Kidney (tissue), 13 donors: ENCODE measurements at regions not wholly inside any gene's neighbourhood (a gene's known extent, or its start where the extent isn't known, plus 50 kb on each side); places are given as distances from the start of the nearest gene placed in this dataset.
"Not testable (repeated sequence)": the region's sequence is repeated elsewhere in the genome, so short reads cannot be mapped to it uniquely, and the experiment has no call there.

ENCODE experiments used
- DNase-seq, 5 donors: peaks; one replicate each; pipeline ENCODE4 v3.0.0-alpha.2; 2013 to 2020
- FAIRE-seq: peaks from 2 replicates; lab custom pipeline; 2012; peaks lifted over from hg19 to GRCh38; lab: Jason Lieb, UNC
- H3K27ac ChIP-seq, 2 donors: one replicate each; pipeline ENCODE4 v1.7.0; 2013; ENCODE audit warnings: low read depth in 2 of 2, low read length in 2 of 2, inconsistent platforms in 1 of 2
- H3K27me3 ChIP-seq: one replicate; pipeline ENCODE4 v1.7.1; 2013; ENCODE audit warnings: low read length, inconsistent platforms; ENCODE audit not compliant: control insufficient read depth, insufficient read depth
- H3K36me3 ChIP-seq, 3 donors: one replicate each; pipeline versions ENCODE4 v1.7.0 to v1.7.1; 2013; ENCODE audit warnings: low read length in 3 of 3, control low read depth in 1 of 3, inconsistent platforms in 1 of 3; ENCODE audit not compliant: insufficient read depth in 3 of 3, control insufficient read depth in 2 of 3
- H3K4me1 ChIP-seq, 3 donors: one replicate each; pipeline versions ENCODE4 v1.7.0 to v1.7.1; 2013; ENCODE audit warnings: low read length in 3 of 3, inconsistent platforms in 1 of 3, low read depth in 1 of 3; ENCODE audit not compliant: control insufficient read depth in 2 of 3, insufficient read depth in 2 of 3
- H3K4me3 ChIP-seq, 3 donors: one replicate each; pipeline versions ENCODE4 v1.7.0 to v1.8.1; 2013; ENCODE audit warnings: low read length in 3 of 3, control low read depth in 1 of 3, inconsistent platforms in 1 of 3
- H3K9ac ChIP-seq, 3 donors: one replicate each; pipeline versions ENCODE4 v1.7.0 to v1.7.1; 2013; ENCODE audit warnings: low read length in 3 of 3, control low read depth in 1 of 3, inconsistent platforms in 1 of 3
- H3K9me3 ChIP-seq, 3 donors: one replicate each; pipeline versions ENCODE4 v1.7.0 to v1.7.1; 2013; ENCODE audit warnings: low read length in 3 of 3, control low read depth in 1 of 3, inconsistent platforms in 1 of 3; ENCODE audit not compliant: control insufficient read depth in 2 of 3, insufficient read depth in 1 of 3
- intact Hi-C: fragments of 100-400 bp; cut with DNase I; formaldehyde crosslinking; loops from one replicate; pipeline ENCODE4 v1.11.1; 2022
- TF ChIP-seq, protein P1 (sequence below): IDR thresholded peaks from 3 replicates; pipeline ENCODE4 v1.5.1; 2012; ENCODE audit warnings: mild to moderate bottlenecking, moderate library complexity, borderline replicate concordance; ENCODE audit not compliant: insufficient read depth; ENCODE audit errors: extremely low read depth
- donor health status: control.
- donor health status: control.
- donor health status: control.
- donor health status: control.
- donor health status: control.
- donor health status: DM: yes; HTN: yes; CAD: no.
- donor health status: Normal renal cell carcinoma (clear cell type).

DNA sequence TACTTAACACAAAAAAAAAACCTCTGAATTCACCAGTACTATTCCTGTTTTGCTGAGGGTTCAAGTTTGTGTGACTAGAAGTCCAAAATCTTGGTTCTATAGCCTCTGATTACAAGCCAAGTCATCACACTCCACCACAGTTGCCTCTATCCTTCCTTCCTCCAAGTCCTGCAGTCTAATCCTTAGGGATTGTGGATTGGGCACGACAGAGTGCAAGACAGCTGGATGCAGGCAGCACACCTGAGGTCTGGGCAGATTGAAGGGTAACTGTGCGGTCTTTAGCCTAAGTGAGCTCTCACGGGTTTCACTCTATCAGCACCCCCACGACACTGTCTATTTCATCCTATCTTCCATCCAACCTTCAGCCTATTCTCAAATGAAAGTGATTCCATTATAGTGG lies 299.4 kb upstream of the ID2 start:
- no peaks in the 10 kb centered on the region for H3K36me3 ChIP-seq
- intact Hi-C loops = no loop called here
- no peak for FAIRE-seq
- H3K9ac ChIP-seq = no peak overlapping the region
- no peak overlapping the region for H3K27ac ChIP-seq
- no peak overlapping the region for H3K4me3 ChIP-seq
- H3K27me3 ChIP-seq = no peaks in the 10 kb centered on the region
- DNase-seq = no peak
- H3K9me3 ChIP-seq = no peaks in the 10 kb centered on the region
- no peaks in the 10 kb centered on the region for H3K4me1 ChIP-seq
- TF ChIP-seq, protein P1, sequence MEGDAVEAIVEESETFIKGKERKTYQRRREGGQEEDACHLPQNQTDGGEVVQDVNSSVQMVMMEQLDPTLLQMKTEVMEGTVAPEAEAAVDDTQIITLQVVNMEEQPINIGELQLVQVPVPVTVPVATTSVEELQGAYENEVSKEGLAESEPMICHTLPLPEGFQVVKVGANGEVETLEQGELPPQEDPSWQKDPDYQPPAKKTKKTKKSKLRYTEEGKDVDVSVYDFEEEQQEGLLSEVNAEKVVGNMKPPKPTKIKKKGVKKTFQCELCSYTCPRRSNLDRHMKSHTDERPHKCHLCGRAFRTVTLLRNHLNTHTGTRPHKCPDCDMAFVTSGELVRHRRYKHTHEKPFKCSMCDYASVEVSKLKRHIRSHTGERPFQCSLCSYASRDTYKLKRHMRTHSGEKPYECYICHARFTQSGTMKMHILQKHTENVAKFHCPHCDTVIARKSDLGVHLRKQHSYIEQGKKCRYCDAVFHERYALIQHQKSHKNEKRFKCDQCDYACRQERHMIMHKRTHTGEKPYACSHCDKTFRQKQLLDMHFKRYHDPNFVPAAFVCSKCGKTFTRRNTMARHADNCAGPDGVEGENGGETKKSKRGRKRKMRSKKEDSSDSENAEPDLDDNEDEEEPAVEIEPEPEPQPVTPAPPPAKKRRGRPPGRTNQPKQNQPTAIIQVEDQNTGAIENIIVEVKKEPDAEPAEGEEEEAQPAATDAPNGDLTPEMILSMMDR = no peak

DNA sequence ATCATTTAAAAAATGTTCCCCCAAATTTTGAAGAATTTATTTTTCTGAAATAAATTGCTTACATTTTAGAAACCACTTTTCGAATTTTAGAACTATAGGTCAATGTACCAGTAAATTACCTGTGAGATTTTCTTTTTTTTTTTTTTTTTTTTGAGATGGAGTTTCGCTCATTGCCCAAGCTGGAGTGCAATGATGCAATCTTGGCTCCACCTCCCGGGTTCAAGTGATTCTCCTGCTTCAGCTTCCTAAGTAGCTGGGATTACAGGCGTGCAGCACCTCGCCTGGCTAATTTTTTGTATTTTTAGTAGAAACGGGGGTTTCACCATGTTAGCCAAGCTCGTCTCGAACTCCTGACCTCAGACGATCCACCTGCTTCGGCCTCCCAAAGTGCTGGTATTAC lies 295.1 kb upstream of the ID2 start:
- H3K27me3 ChIP-seq, H3K4me1 ChIP-seq, H3K9me3 ChIP-seq, H3K27ac ChIP-seq, H3K9ac ChIP-seq, intact Hi-C loops, FAIRE-seq, H3K4me3 ChIP-seq, H3K36me3 ChIP-seq, DNase-seq: not testable (repeated sequence)

- peaks cover 2 to 5% (median 4%) of the 10 kb centered on the region in 3 donors for H3K4me1 ChIP-seq
- intact Hi-C loops = no loop called here
- no peak for FAIRE-seq
Measured at GRCh38 chr2:8388781-8389180, 293.1 kb upstream of the ID2 start.

DNA sequence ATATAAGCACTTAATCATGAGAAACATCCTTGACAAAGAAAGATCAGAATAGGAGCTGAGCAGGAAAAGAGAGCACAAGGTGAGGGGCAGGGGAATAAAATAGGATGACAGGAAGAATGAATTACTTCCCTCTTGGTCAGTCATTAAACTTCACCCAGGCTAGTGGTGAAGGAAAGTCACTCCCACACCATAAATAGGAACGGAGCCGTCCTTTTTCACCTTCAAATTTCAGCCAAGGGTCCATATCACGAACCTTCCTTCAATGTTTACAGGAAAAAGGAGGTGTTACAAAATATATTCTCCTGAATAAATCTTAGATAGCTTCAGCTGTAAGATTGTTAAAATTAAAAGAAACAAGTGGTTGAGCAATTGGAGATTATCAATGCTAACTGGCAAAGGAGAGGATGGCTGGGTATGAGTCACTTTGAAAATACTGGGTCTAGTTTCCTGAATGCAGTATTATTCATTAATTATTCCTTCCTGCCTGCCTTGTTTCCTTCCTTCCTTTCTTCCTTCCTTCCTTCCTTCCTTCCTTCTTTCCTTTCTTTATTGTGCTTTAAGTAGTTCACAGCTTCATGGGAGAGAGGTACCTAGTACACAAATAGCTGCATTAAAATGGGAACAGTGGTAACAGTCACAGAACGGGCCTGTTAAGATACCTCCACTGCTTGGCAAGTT lies 292.3 kb upstream of the ID2 start:
- Histone ChIP-seq H3K4me3 (no peak overlapping the region), H3K9me3 (no peaks in the 10 kb centered on the region), H3K27me3 (no peaks in the 10 kb centered on the region), H3K9ac (no peak overlapping the region), H3K4me1 (peaks cover 2 to 5% (median 4%) of the 10 kb centered on the region in 3 donors), H3K36me3 (no peaks in the 10 kb centered on the region), H3K27ac (peak overlapping the region in 1 of 2 donors; percentile 34)
- intact Hi-C loops = no loop called here
- TF ChIP-seq, protein P1 = no peak
- no peak for FAIRE-seq
- peak in 2 of 5 donors; percentile 40 to 47 for DNase-seq

More at GRCh38 chr2:8388781-8389180, 293.1 kb upstream of the ID2 start:
- H3K9me3 ChIP-seq = no peaks in the 10 kb centered on the region
- no peak overlapping the region for H3K4me3 ChIP-seq
- no peak for DNase-seq
- TF ChIP-seq, protein P1 = no peak
- H3K9ac ChIP-seq = no peak overlapping the region
- no peaks in the 10 kb centered on the region for H3K27me3 ChIP-seq
- no peak overlapping the region for H3K27ac ChIP-seq
- H3K36me3 ChIP-seq = no peaks in the 10 kb centered on the region
